H1 (cell line): ENCODE measurements at regions not wholly inside any gene's neighbourhood (a gene's known extent, or its start where the extent isn't known, plus 50 kb on each side); places are given as distances from the start of the nearest gene placed in this dataset.

Source experiments
- CBX5 ChIP-seq: fragments of 300-800, 300-1000 bp; sonication (generic); IDR thresholded peaks from 2 replicates; pipeline ENCODE4 v1.7.1; 2016; ENCODE audit warnings: antibody characterized with exemption, low read length, low read depth
- CEBPB ChIP-seq: IDR thresholded peaks from 2 replicates; pipeline ENCODE4 v1.6.1; 2012; ENCODE audit warnings: low read depth, low read length
- EP300 ChIP-seq, 2 experiments: IDR thresholded peaks; 1 replicate in 1 of 2; 2 replicates in 1 of 2; pipeline ENCODE4 v1.6.1; 2011 to 2012; ENCODE audit warnings: low read depth in 2 of 2, low read length in 2 of 2, mild to moderate bottlenecking in 2 of 2, borderline replicate concordance in 1 of 2, inconsistent platforms in 1 of 2, moderate library complexity in 1 of 2
- EZH2 ChIP-seq: fragments of 200-600 bp; sonication (generic); IDR thresholded peaks from 2 replicates; pipeline ENCODE4 v1.7.1; 2012; ENCODE audit warnings: low read depth, mild to moderate bottlenecking, moderate library complexity, low read length, inconsistent platforms; ENCODE audit not compliant: severe bottlenecking
- HDAC2 ChIP-seq, 2 experiments: fragments of 300-600 bp in 1 of 2; sonication (generic) in 1 of 2; IDR thresholded peaks; 2 replicates each; pipeline ENCODE4 v1.6.1; 2011 to 2012; ENCODE audit warnings: low read depth in 2 of 2, low read length in 2 of 2, mild to moderate bottlenecking in 2 of 2, moderate library complexity in 2 of 2, borderline replicate concordance in 1 of 2, inconsistent platforms in 1 of 2
- KDM1A ChIP-seq: fragments of 200-600, 300-600 bp; sonication (generic); IDR thresholded peaks from 2 replicates; pipeline ENCODE4 v1.7.1; 2016; ENCODE audit warnings: mild to moderate bottlenecking, low read length, borderline replicate concordance
- POLR2A ChIP-seq, 2 experiments: IDR thresholded peaks; 1 replicate in 1 of 2; 2 replicates in 1 of 2; pipeline ENCODE4 v1.6.1; 2011; ENCODE audit warnings: low read depth in 2 of 2, low read length in 2 of 2, mild to moderate bottlenecking in 2 of 2; ENCODE audit errors: control extremely low read depth in 1 of 2
- POLR2AphosphoS5 ChIP-seq: IDR thresholded peaks from 2 replicates; pipeline ENCODE4 v1.6.1; 2011; ENCODE audit warnings: low read depth, low read length
- RAD21 ChIP-seq, 2 experiments: IDR thresholded peaks in 1 of 2; conservative IDR thresholded peaks in 1 of 2; 2 replicates each; pipeline ENCODE4 v1.6.1; 2011; ENCODE audit warnings: low read depth in 2 of 2, low read length in 2 of 2, improper control_type of control experiment in 1 of 2, inconsistent platforms in 1 of 2, mild to moderate bottlenecking in 1 of 2, moderate library complexity in 1 of 2
- SP1 ChIP-seq: IDR thresholded peaks from 2 replicates; pipeline ENCODE4 v1.6.1; 2011; ENCODE audit warnings: low read depth, low read length
- SUZ12 ChIP-seq: fragments of 200-600 bp; sonication (generic); IDR thresholded peaks from 2 replicates; pipeline ENCODE4 v1.6.1; 2012; ENCODE audit warnings: mild to moderate bottlenecking, inconsistent platforms, low read length, moderate library complexity, mixed read lengths
- TCF12 ChIP-seq: IDR thresholded peaks from 2 replicates; pipeline ENCODE4 v1.6.1; 2011; ENCODE audit warnings: low read depth, mild to moderate bottlenecking, low read length
- TF ChIP-seq, protein P1 (sequence below), 3 experiments: IDR thresholded peaks; 1 replicate in 2 of 3; 2 replicates in 1 of 3; pipeline versions ENCODE4 v1.5.1 to v1.6.1; 2011; ENCODE audit warnings: low read length in 3 of 3, mild to moderate bottlenecking in 3 of 3, inconsistent platforms in 2 of 3, low read depth in 1 of 3, moderate library complexity in 1 of 3; ENCODE audit not compliant: insufficient read depth in 1 of 3; ENCODE audit errors: control extremely low read depth in 1 of 3

DNA sequence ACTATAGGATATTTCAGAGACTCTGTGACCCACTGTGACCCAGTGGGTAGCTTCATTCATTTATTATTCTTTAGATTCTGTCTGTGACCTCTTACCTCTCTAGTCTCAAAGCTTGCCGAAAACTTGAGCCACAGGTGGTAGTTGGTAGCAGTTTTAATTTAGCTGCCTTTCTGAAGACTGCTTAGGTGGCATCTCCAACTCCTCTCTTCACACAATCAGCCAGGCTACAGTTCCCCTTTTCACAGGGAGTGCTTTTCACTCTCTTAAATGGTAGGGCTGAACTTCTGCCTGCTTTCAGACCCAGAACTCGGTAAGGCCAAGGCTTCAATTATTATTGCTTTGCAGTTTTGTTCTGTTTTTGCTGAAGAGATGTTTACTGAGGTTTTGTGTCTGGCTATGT, 349.6 kb downstream of the ARL6IP6 start:
- TF ChIP-seq SUZ12 (no peak), POLR2A (IDR thresholded peaks at IDR 0.05; ENCODE audit: control extremely low read depth in 1 of 2, low read depth in 2 of 2, low read length in 2 of 2) (no peak), RAD21 (IDR thresholded peaks at IDR 0.05 in 1 of 2, conservative IDR thresholded peaks at IDR 0.05 in 1 of 2; ENCODE audit: low read depth in 2 of 2, low read length in 2 of 2) (no peak), CBX5 (no peak), EZH2 (no peak), KDM1A (no peak), CEBPB (no peak), HDAC2 (IDR thresholded peaks at IDR 0.05; ENCODE audit: borderline replicate concordance in 1 of 2, low read depth in 2 of 2, low read length in 2 of 2) (no peak), SP1 (no peak), POLR2AphosphoS5 (no peak), EP300 (IDR thresholded peaks at IDR 0.05; ENCODE audit: borderline replicate concordance in 1 of 2, low read depth in 2 of 2, low read length in 2 of 2) (no peak), TCF12 (no peak)
- TF ChIP-seq, protein P1, sequence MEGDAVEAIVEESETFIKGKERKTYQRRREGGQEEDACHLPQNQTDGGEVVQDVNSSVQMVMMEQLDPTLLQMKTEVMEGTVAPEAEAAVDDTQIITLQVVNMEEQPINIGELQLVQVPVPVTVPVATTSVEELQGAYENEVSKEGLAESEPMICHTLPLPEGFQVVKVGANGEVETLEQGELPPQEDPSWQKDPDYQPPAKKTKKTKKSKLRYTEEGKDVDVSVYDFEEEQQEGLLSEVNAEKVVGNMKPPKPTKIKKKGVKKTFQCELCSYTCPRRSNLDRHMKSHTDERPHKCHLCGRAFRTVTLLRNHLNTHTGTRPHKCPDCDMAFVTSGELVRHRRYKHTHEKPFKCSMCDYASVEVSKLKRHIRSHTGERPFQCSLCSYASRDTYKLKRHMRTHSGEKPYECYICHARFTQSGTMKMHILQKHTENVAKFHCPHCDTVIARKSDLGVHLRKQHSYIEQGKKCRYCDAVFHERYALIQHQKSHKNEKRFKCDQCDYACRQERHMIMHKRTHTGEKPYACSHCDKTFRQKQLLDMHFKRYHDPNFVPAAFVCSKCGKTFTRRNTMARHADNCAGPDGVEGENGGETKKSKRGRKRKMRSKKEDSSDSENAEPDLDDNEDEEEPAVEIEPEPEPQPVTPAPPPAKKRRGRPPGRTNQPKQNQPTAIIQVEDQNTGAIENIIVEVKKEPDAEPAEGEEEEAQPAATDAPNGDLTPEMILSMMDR (IDR thresholded peaks at IDR 0.05; ENCODE audit: control extremely low read depth in 1 of 3, insufficient read depth in 1 of 3, low read depth in 1 of 3, low read length in 3 of 3) = no peak
